WERI-Rb-1 (cell line): ENCODE measurements at regions not wholly inside any gene's neighbourhood (a gene's known extent, or its start where the extent isn't known, plus 50 kb on each side); places are given as distances from the start of the nearest gene placed in this dataset.

Source experiments
- DNase-seq: peaks from one replicate; pipeline ENCODE4 v3.0.0-alpha.2; 2020
- H3K27ac ChIP-seq: fragments of 250-450 bp; sonication (Bioruptor Pico); 2 replicates; pipeline ENCODE4 v1.5.1; 2020; ENCODE audit warnings: mild to moderate bottlenecking, moderate library complexity
- H3K27me3 ChIP-seq: fragments of 250-450 bp; sonication (Bioruptor Pico); 2 replicates; pipeline ENCODE4 v1.5.1; 2021; ENCODE audit warnings: mild to moderate bottlenecking, low read depth, moderate library complexity; ENCODE audit not compliant: insufficient read depth, severe bottlenecking
- H3K36me3 ChIP-seq: fragments of 250-450 bp; sonication (Bioruptor Pico); 2 replicates; pipeline ENCODE4 v1.5.1; 2020; ENCODE audit warnings: mild to moderate bottlenecking, moderate library complexity
- H3K4me3 ChIP-seq: 2 replicates; pipeline ENCODE4 v1.5.1; 2011; ENCODE audit warnings: low read depth, mild to moderate bottlenecking, control low read depth, low read length
- H3K9me3 ChIP-seq: fragments of 250-450 bp; sonication (Bioruptor Pico); 2 replicates; pipeline ENCODE4 v1.5.1; 2021; ENCODE audit warnings: mild to moderate bottlenecking, moderate library complexity; ENCODE audit not compliant: severe bottlenecking
- TF ChIP-seq, protein P1 (sequence below): IDR thresholded peaks from 2 replicates; pipeline ENCODE4 v1.5.1; 2011; ENCODE audit warnings: low read depth, mild to moderate bottlenecking, control low read depth, inconsistent platforms, low read length

DNA sequence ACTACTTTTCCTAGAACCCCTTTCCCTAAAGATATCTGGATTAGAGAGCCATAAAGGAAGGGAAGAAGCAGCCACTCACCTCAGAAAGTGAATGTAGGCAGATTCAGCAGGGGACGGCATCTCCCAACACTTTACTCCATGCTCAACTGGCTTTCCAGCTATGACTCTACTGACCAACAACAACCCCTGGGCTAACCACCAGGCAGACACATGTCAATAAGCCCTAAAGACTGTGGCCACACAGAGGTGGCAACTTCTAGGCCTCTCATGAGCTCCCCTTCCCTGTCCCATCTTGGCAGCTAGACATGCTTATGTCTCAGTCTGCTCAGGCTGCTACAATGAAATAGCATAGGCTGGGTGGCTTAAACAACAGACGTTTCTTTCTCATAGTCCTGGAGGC, 214.0 kb upstream of the ZP4 start:
- Histone ChIP-seq H3K27me3 (no peaks in the 10 kb centered on the region), H3K4me3 (no peak overlapping the region), H3K36me3 (no peaks in the 10 kb centered on the region), H3K27ac (no peak overlapping the region), H3K9me3 (no peaks in the 10 kb centered on the region)
- TF ChIP-seq, protein P1, sequence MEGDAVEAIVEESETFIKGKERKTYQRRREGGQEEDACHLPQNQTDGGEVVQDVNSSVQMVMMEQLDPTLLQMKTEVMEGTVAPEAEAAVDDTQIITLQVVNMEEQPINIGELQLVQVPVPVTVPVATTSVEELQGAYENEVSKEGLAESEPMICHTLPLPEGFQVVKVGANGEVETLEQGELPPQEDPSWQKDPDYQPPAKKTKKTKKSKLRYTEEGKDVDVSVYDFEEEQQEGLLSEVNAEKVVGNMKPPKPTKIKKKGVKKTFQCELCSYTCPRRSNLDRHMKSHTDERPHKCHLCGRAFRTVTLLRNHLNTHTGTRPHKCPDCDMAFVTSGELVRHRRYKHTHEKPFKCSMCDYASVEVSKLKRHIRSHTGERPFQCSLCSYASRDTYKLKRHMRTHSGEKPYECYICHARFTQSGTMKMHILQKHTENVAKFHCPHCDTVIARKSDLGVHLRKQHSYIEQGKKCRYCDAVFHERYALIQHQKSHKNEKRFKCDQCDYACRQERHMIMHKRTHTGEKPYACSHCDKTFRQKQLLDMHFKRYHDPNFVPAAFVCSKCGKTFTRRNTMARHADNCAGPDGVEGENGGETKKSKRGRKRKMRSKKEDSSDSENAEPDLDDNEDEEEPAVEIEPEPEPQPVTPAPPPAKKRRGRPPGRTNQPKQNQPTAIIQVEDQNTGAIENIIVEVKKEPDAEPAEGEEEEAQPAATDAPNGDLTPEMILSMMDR: no peak
- DNase-seq: no peak

DNA sequence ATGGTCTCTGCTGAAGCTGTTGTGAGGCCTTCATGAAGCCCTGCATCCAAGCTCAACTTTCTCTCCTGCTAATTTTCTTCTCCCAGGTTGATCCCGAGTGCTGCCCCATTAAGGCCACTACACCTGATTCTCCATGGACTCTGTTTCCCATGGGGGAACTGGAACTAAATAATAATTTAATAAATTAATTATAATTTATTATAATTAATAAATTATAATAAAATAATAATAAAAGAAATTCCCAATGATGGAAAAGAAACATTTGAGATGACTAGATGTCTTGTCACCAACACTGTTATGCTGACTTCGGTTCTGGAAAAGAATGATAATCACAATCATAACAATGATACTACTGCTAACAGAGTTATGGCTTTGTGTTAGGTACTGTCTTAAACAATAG, 211.2 kb upstream of the ZP4 start:
- TF ChIP-seq, protein P1: no peak
- Histone ChIP-seq H3K27ac (no peak overlapping the region), H3K27me3 (no peaks in the 10 kb centered on the region), H3K9me3 (no peaks in the 10 kb centered on the region), H3K4me3 (no peak overlapping the region), H3K36me3 (no peaks in the 10 kb centered on the region)
- no peak for DNase-seq

DNA sequence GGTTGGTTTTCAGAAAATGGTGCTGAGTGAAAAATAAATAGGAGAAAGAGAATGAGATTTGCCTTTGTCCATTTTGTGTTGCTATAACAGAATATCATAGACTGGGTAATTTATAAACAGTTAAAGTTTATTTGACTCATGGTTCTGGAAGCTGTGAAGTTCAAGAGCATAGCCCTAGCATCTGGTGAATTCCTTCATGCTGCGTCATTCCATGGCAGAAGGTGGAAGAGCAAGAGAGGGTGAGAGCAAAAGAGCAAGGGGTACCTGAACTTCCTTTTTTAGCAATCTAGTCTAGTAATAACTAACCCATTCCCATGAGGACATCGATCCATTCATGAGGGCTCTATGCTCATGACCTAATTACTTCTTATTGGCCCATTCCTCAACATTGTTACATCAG, 209.1 kb upstream of the ZP4 start:
- TF ChIP-seq, protein P1: no peak
- H3K27me3 ChIP-seq: no peaks in the 10 kb centered on the region
- no peaks in the 10 kb centered on the region for H3K36me3 ChIP-seq
- DNase-seq: no peak
- H3K4me3 ChIP-seq: no peak overlapping the region
- H3K27ac ChIP-seq: no peak overlapping the region
- H3K9me3 ChIP-seq: no peaks in the 10 kb centered on the region

DNA sequence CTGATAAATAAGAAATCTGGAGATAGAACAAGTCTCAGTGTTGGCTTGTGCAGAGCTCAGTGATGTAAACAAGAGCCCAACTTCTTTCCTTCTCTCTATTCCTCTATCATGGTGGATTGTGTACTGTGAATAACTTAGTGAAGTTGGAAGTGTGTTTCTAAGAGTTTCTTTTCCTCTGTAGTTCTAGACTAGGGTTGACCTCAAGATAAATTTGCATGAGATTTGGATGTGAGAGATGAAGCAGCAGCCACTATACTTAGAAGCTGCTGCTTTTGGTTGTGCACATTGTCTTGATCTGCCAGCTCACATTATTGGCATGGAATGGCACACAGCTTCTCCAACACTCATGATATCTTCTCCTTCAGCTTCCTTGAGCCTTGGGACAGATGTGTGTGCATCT, 198.9 kb upstream of the ZP4 start:
- H3K27me3 ChIP-seq: peaks cover 9% of the 10 kb centered on the region
- no peaks in the 10 kb centered on the region for H3K36me3 ChIP-seq
- TF ChIP-seq, protein P1: no peak
- H3K27ac ChIP-seq: no peak overlapping the region
- DNase-seq: no peak
- H3K9me3 ChIP-seq: no peaks in the 10 kb centered on the region
- H3K4me3 ChIP-seq: no peak overlapping the region

DNA sequence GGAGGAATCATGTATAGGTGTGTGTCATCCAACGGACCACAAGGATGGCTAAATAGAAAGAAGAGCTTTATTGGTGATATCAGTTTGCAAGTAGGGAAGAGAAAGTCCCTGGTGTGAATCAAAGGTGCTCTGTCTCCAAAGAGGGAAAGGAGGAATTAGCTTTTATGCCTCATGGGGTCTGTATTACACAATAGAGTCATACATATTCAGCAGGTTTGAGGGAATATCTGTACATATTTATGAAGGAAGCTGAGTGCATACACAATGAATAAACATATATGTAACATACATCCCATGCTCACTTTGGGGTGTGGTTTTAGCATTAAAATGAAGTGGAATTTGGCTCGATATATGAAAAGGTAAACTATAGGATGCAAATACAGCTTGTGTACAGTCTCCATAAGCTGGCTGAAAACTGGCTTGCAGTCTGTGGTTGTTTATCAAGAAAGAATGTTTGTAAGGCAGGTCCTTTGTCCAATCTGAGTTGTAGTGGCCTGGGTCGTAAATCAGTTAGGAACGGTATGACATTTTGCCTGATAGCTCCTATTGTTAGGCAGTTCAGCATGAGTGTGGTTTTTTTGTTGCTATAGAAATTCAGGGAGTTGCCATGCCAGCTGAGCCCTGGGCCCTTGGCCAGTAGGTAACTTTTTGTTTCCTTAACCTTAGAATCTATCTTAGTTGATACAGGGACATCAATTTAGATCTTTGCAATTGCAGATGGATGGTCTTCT, 198.0 kb upstream of the ZP4 start:
- Histone ChIP-seq H3K27me3 (peaks cover 9% of the 10 kb centered on the region), H3K36me3 (no peaks in the 10 kb centered on the region), H3K4me3 (no peak overlapping the region), H3K27ac (no peak overlapping the region), H3K9me3 (no peaks in the 10 kb centered on the region)
- TF ChIP-seq, protein P1: no peak
- DNase-seq: no peak

DNA sequence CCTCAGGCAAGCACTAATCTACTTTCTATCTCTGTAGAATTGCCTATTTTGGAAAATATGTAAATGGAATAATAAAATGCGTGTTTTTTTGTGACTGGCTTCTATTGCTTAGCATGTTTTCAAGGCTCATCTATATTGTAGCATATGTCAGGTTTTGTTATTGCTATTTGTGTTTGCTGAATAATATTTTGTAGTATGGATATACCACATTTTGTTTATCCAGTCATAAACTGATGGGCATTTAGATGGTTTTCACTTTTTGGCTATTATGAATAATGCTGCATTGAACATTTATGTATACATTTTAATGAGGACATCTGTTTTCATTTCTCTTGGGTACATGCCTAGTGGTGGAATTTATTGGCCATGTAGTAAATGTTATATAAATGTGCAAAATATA, 183.3 kb upstream of the ZP4 start:
- no peaks in the 10 kb centered on the region for H3K27me3 ChIP-seq
- no peaks in the 10 kb centered on the region for H3K36me3 ChIP-seq
- H3K9me3 ChIP-seq: no peaks in the 10 kb centered on the region
- H3K27ac ChIP-seq: no peak overlapping the region
- DNase-seq: no peak
- TF ChIP-seq, protein P1: no peak
- H3K4me3 ChIP-seq: no peak overlapping the region
